CD4-positive, alpha-beta memory T cell (primary cell): ENCODE measurements at regions not wholly inside any gene's neighbourhood (a gene's known extent, or its start where the extent isn't known, plus 50 kb on each side); places are given as distances from the start of the nearest gene placed in this dataset.
A peak's percentile ranks its signal among the peaks of the same experiment; 100 is the strongest.
"Not testable (repeated sequence)": the region's sequence is repeated elsewhere in the genome, so short reads cannot be mapped to it uniquely, and the experiment has no call there.

Source experiments
- CTCF ChIA-PET: fragments of 350-600 bp; sonication (Branson Sonifier 250); formaldehyde crosslinking; loops from one replicate; lab custom pipeline; 2021; ENCODE audit warnings: inconsistent platforms; ENCODE audit not compliant: partially characterized antibody; lab: Charles Lee
- POLR2A ChIA-PET: fragments of 350-600 bp; sonication (Branson Sonifier 250); formaldehyde crosslinking; loops from one replicate; lab custom pipeline; 2021; ENCODE audit not compliant: partially characterized antibody; lab: Charles Lee
- DNase-seq, 5 donors: peaks; one replicate each; pipeline versions ENCODE4 v3.0.0 to v3.0.0-alpha.2; 2020 to 2022; ENCODE audit warnings: mixed read lengths in 1 of 5
- H3K27ac ChIP-seq: one replicate; pipeline ENCODE4 v1.7.0; 2013; ENCODE audit warnings: low read depth, low read length
- H3K27me3 ChIP-seq: 2 replicates; pipeline ENCODE4 v1.7.0; 2013; ENCODE audit warnings: mild to moderate bottlenecking, low read length, moderate library complexity; ENCODE audit not compliant: insufficient read depth
- H3K36me3 ChIP-seq: 2 replicates; pipeline ENCODE4 v1.7.0; 2013; ENCODE audit warnings: mild to moderate bottlenecking, low read length, moderate library complexity; ENCODE audit not compliant: insufficient read depth
- H3K4me1 ChIP-seq: 2 replicates; pipeline ENCODE4 v1.7.0; 2013; ENCODE audit warnings: mild to moderate bottlenecking, low read length, moderate library complexity; ENCODE audit not compliant: insufficient read depth
- H3K4me3 ChIP-seq, 2 donors: one replicate each; pipeline ENCODE4 v1.7.0; 2013; ENCODE audit warnings: low read length in 2 of 2, mild to moderate bottlenecking in 1 of 2
- H3K9me3 ChIP-seq, 2 donors: one replicate each; pipeline ENCODE4 v1.7.0; 2013; ENCODE audit warnings: low read length in 2 of 2, control low read depth in 1 of 2; ENCODE audit not compliant: control insufficient read depth in 1 of 2
- H3K27ac Mint-ChIP-seq, 7 donors: one replicate each; pipeline ENCODE4 v1.8.0; 2020 to 2021; ENCODE audit warnings: mixed read lengths in 7 of 7, mild to moderate bottlenecking in 6 of 7, inconsistent platforms in 3 of 7, moderate library complexity in 3 of 7
- H3K27me3 Mint-ChIP-seq, 2 donors: one replicate each; pipeline ENCODE4 v1.8.0; 2020 to 2021; ENCODE audit warnings: mixed read lengths in 2 of 2
- H3K36me3 Mint-ChIP-seq, 2 donors: one replicate each; pipeline ENCODE4 v1.8.0; 2020 to 2021; ENCODE audit warnings: mixed read lengths in 2 of 2, inconsistent platforms in 1 of 2, mild to moderate bottlenecking in 1 of 2
- H3K4me1 Mint-ChIP-seq, 4 donors: one replicate each; pipeline ENCODE4 v1.8.0; 2020 to 2021; ENCODE audit warnings: mixed read lengths in 4 of 4, mild to moderate bottlenecking in 1 of 4
- H3K4me3 Mint-ChIP-seq, 8 donors: one replicate each; pipeline ENCODE4 v1.8.0; 2020 to 2021; ENCODE audit warnings: mixed read lengths in 8 of 8, mild to moderate bottlenecking in 7 of 8, moderate library complexity in 6 of 8, inconsistent platforms in 3 of 8
- H3K9me3 Mint-ChIP-seq, 8 donors: one replicate each; pipeline ENCODE4 v1.8.0; 2020 to 2021; ENCODE audit warnings: mixed read lengths in 8 of 8, mild to moderate bottlenecking in 5 of 8, inconsistent platforms in 3 of 8, moderate library complexity in 1 of 8
- intact Hi-C: fragments of 100-400 bp; cut with micrococcal nuclease; formaldehyde crosslinking; loops from one replicate; pipeline ENCODE4 v1.15.1; 2023

- H3K27ac Mint-ChIP-seq, result no peak overlapping the region
Observed at GRCh38 chr6:115214283-115214682, 846.4 kb downstream of the FRK start.

GRCh38 chr6:115203381-115203780, 857.3 kb downstream of the FRK start:
- H3K36me3 ChIP-seq, result no peaks in the 10 kb centered on the region
- no peak overlapping the region for H3K27ac ChIP-seq
- H3K4me1 ChIP-seq, result no peaks in the 10 kb centered on the region
- no peak overlapping the region for H3K4me3 Mint-ChIP-seq
- no peak overlapping the region for H3K27ac Mint-ChIP-seq
- H3K36me3 Mint-ChIP-seq, result no peaks in the 10 kb centered on the region
- intact Hi-C loops, result no loop called here
- no peaks in the 10 kb centered on the region for H3K27me3 ChIP-seq
- H3K9me3 ChIP-seq, result peaks cover 0 to 3% of the 10 kb centered on the region in 2 donors
- no peak overlapping the region for H3K4me3 ChIP-seq
- ChIA-PET POLR2A (no interaction called here), CTCF (no interaction called here)
- peaks cover 0 to 13% (median 6%) of the 10 kb centered on the region in 8 donors for H3K9me3 Mint-ChIP-seq
- no peaks in the 10 kb centered on the region for H3K4me1 Mint-ChIP-seq
- no peaks in the 10 kb centered on the region for H3K27me3 Mint-ChIP-seq
- no peak for DNase-seq

More at GRCh38 chr6:115214283-115214682, 846.4 kb downstream of the FRK start:
- H3K4me1 ChIP-seq, result no peaks in the 10 kb centered on the region
- Mint-ChIP-seq H3K9me3 (peaks cover 6 to 27% (median 11%) of the 10 kb centered on the region in 8 donors), H3K36me3 (no peaks in the 10 kb centered on the region), H3K4me1 (no peaks in the 10 kb centered on the region), H3K4me3 (no peak overlapping the region), H3K27me3 (no peaks in the 10 kb centered on the region)
- H3K27me3 ChIP-seq, result no peaks in the 10 kb centered on the region
- no peaks in the 10 kb centered on the region for H3K36me3 ChIP-seq
- DNase-seq, result no peak
- no peak overlapping the region for H3K4me3 ChIP-seq
- intact Hi-C loops, result no loop called here
- no peak overlapping the region for H3K27ac ChIP-seq
- POLR2A ChIA-PET, result no interaction called here
- CTCF ChIA-PET, result no interaction called here
- H3K9me3 ChIP-seq, result no peaks in the 10 kb centered on the region

GRCh38 chr6:115194981-115195638, 852.3 kb upstream of the HS3ST5 start:
- Histone ChIP-seq H3K4me3 (no peak overlapping the region), H3K9me3 (peaks cover 0 to 3% of the 10 kb centered on the region in 2 donors), H3K36me3 (no peaks in the 10 kb centered on the region), H3K27me3 (no peaks in the 10 kb centered on the region), H3K27ac (no peak overlapping the region), H3K4me1 (no peaks in the 10 kb centered on the region)
- Mint-ChIP-seq H3K27me3 (no peaks in the 10 kb centered on the region), H3K9me3 (peaks cover 0 to 15% (median 5%) of the 10 kb centered on the region in 8 donors), H3K4me1 (no peaks in the 10 kb centered on the region), H3K4me3 (no peak overlapping the region), H3K27ac (no peak overlapping the region), H3K36me3 (no peaks in the 10 kb centered on the region)
- no peak for DNase-seq
- ChIA-PET CTCF (no interaction called here), POLR2A (no interaction called here)
- intact Hi-C loops, result no loop called here

DNA sequence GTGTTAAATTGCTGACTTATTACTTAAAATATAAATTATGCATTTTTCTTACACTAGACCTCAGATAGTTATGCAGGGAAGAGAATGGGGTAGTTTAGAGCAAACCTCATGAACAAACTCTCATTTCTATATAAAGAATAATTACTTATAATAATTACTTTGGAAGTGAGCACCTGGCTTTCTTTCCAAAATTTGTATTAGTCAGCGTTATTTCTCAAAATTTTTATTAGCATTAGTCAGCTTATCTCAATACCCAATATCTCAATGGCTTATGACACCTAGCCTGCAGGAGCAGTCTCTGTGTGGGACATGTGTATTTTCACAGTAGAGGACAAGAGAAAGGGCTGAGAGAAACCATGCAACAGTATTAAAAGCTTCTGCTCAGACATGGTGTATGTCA, 849.2 kb upstream of the HS3ST5 start:
- Mint-ChIP-seq H3K4me3 (no peak overlapping the region), H3K27me3 (no peaks in the 10 kb centered on the region), H3K27ac (no peak overlapping the region), H3K9me3 (peaks cover 2 to 9% (median 5%) of the 10 kb centered on the region in 8 donors), H3K4me1 (no peaks in the 10 kb centered on the region), H3K36me3 (no peaks in the 10 kb centered on the region)
- H3K27ac ChIP-seq, result no peak overlapping the region
- no peaks in the 10 kb centered on the region for H3K9me3 ChIP-seq
- no peak overlapping the region for H3K4me3 ChIP-seq
- ChIA-PET POLR2A (no interaction called here), CTCF (no interaction called here)
- intact Hi-C loops, result no loop called here
- no peaks in the 10 kb centered on the region for H3K36me3 ChIP-seq
- no peaks in the 10 kb centered on the region for H3K4me1 ChIP-seq
- no peak for DNase-seq
- no peaks in the 10 kb centered on the region for H3K27me3 ChIP-seq

GRCh38 chr6:115190534-115190933, 847.7 kb upstream of the HS3ST5 start:
- Mint-ChIP-seq H3K27me3 (no peaks in the 10 kb centered on the region), H3K27ac (no peak overlapping the region), H3K4me1 (no peaks in the 10 kb centered on the region), H3K36me3 (no peaks in the 10 kb centered on the region), H3K9me3 (peaks cover 2 to 11% (median 7%) of the 10 kb centered on the region in 8 donors), H3K4me3 (no peak overlapping the region)
- CTCF ChIA-PET, result no interaction called here
- Histone ChIP-seq H3K36me3 (no peaks in the 10 kb centered on the region), H3K9me3 (no peaks in the 10 kb centered on the region), H3K27ac (no peak overlapping the region), H3K4me3 (no peak overlapping the region), H3K27me3 (no peaks in the 10 kb centered on the region), H3K4me1 (no peaks in the 10 kb centered on the region)
- intact Hi-C loops, result no loop called here
- POLR2A ChIA-PET, result no interaction called here
- DNase-seq, result no peak

- H3K27ac ChIP-seq, H3K4me3 ChIP-seq, H3K36me3 ChIP-seq, H3K4me3 Mint-ChIP-seq, H3K4me1 ChIP-seq, POLR2A ChIA-PET, CTCF ChIA-PET, H3K9me3 Mint-ChIP-seq, H3K9me3 ChIP-seq, H3K27me3 ChIP-seq, intact Hi-C loops, H3K27me3 Mint-ChIP-seq, H3K27ac Mint-ChIP-seq, DNase-seq, H3K4me1 Mint-ChIP-seq, H3K36me3 Mint-ChIP-seq: not testable (repeated sequence)
Observed at GRCh38 chr6:115175456-115175855, 832.6 kb upstream of the HS3ST5 start.

- H3K9me3 Mint-ChIP-seq, result peaks cover 0 to 13% (median 6%) of the 10 kb centered on the region in 8 donors
- H3K4me1 Mint-ChIP-seq, CTCF ChIA-PET, H3K4me1 ChIP-seq, H3K27me3 Mint-ChIP-seq, H3K27me3 ChIP-seq, intact Hi-C loops, H3K4me3 Mint-ChIP-seq, H3K36me3 ChIP-seq, H3K27ac Mint-ChIP-seq, H3K9me3 ChIP-seq, H3K4me3 ChIP-seq, H3K27ac ChIP-seq, H3K36me3 Mint-ChIP-seq, POLR2A ChIA-PET: not testable (repeated sequence)
- DNase-seq, result peak in 1 of 5 donors; percentile 19
Observed at GRCh38 chr6:115165912-115166311, 823.1 kb upstream of the HS3ST5 start.
